ENCODE measurements at regions not wholly inside any gene's neighbourhood (a gene's known extent, or its start where the extent isn't known, plus 50 kb on each side); places are given as distances from the start of the nearest gene placed in this dataset.
"Not testable (repeated sequence)": the region's sequence is repeated elsewhere in the genome, so short reads cannot be mapped to it uniquely, and the experiment has no call there.

DNA sequence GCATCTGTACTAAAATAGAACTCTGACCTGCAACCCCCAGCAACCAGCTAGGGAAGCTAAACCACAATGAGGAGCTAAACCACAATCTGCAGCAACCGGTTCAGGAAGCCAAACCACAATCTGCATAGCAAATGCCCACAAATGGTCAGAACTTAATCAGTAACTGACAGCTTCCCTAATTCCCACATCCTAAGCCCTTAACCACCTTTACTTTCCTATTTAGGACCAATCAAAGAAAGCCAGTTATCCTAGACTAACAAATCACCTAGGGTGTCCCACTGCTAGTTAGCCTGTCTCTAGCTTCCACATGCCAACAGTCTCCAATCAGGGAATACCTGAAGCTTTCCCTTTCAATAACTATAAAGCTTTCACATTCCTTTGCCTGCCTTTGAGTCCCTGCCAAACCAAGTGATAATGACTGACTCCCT, 424.6 kb upstream of the PTCHD4 start:
- TF ChIP-seq SSRP1 (CRISPR knock-in tag; IDR thresholded peaks at IDR 0.05) = no peak
- TF ChIP-seq, protein P1, sequence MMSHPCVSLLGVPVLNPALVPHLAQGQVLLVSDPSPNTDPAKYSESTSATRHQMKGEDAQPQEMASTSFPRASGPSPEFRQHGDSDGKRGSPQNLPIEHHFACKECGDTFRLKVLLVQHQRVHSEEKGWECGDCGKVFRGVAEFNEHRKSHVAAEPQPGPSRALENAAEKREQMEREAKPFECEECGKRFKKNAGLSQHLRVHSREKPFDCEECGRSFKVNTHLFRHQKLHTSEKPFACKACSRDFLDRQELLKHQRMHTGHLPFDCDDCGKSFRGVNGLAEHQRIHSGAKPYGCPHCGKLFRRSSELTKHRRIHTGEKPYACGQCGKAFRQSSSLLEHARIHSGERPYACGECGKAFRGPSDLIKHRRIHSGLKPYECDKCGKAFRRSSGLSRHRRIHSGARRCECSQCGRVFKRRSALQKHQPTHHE (CRISPR knock-in tag; IDR thresholded peaks at IDR 0.05; ENCODE audit: borderline replicate concordance) = no peak
- no peak for TF ChIP-seq ZNF562 (CRISPR knock-in tag; IDR thresholded peaks at IDR 0.05; ENCODE audit: borderline replicate concordance)
- TF ChIP-seq TP53 (CRISPR knock-in tag; conservative IDR thresholded peaks at IDR 0.05) = no peak
- H3K4me3 ChIP-seq (replicated peaks in 1 of 3; ENCODE audit: insufficient read depth in 1 of 3, low read depth in 2 of 3, low read length in 3 of 3) = no peak overlapping the region
- FAIRE-seq = no peak
- no TSS peak for BruUV-seq (replicated peaks)
- H3K4me1 ChIP-seq (ENCODE audit: insufficient read depth, low read length) = no peaks in the 10 kb centered on the region
- DNase-seq (ENCODE audit: low spot score) = no peak
- no peaks in the 10 kb centered on the region for H4K20me1 ChIP-seq (ENCODE audit: insufficient read depth, low read length)
- H3K79me2 ChIP-seq (ENCODE audit: insufficient read depth, low read length) = no peaks in the 10 kb centered on the region
- ATAC-seq = no peak
- 8% methylated on average over 1 of the region's 1 CpG for WGBS (ENCODE audit: low lambda C conversion rate)
- POLR2A ChIA-PET = no interaction called here
- H3K4me2 ChIP-seq (ENCODE audit: low read depth, low read length) = no peak overlapping the region
- no peaks in the 10 kb centered on the region for H3K9me3 ChIP-seq (ENCODE audit: low read length)
- no peak overlapping the region for H3K27ac ChIP-seq (ENCODE audit: extremely low read length, insufficient read depth, low read length)
- CTCF ChIA-PET (ENCODE audit: low intra/inter-chr PET ratio, low total read pairs) = no interaction called here
- no peaks in the 10 kb centered on the region for H3K27me3 ChIP-seq (ENCODE audit: control insufficient read depth in 1 of 2, insufficient read depth in 2 of 2, low read length in 2 of 2)
- no peaks in the 10 kb centered on the region for H3K36me3 ChIP-seq (replicated peaks in 1 of 2; ENCODE audit: control insufficient read depth in 1 of 2, insufficient read depth in 2 of 2, low read length in 2 of 2)
- intact Hi-C loops (cut with micrococcal nuclease; ENCODE audit: unreplicated experiment) (no loop called here), in situ Hi-C loops (cut with HindIII; ENCODE audit: extremely low pct_ligation_motif_present, low pct_unique_long_range_greater_than_20kb) (no loop called here)
- no peak overlapping the region for H3K9ac ChIP-seq (ENCODE audit: insufficient read depth, low read depth, low read length)
- no peak overlapping the region for H2AFZ ChIP-seq (ENCODE audit: low read length)

DNA sequence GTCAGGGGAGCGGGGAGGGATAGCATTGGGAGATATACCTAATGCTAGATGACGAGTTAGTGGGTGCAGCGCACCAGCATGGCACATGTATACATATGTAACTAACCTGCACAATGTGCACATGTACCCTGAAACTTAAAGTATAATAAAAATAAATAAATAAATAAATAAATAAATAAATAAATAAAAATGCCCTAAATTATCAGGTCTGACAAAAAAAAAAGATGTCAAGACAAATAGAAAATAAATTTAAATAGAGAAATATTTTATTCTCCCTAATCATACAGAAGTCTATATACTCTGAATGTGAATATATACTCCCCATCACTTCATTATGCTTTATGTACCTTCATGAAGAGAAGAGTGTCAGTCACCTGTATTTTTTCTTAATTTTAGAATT, 420.0 kb upstream of the PTCHD4 start:
- H3K27me3 ChIP-seq (ENCODE audit: control insufficient read depth in 1 of 2, insufficient read depth in 2 of 2, low read length in 2 of 2); DNase-seq (ENCODE audit: low spot score); POLR2A ChIA-PET; intact Hi-C loops (cut with micrococcal nuclease; ENCODE audit: unreplicated experiment); H3K4me3 ChIP-seq (replicated peaks in 1 of 3; ENCODE audit: insufficient read depth in 1 of 3, low read depth in 2 of 3, low read length in 3 of 3); H3K27ac ChIP-seq (ENCODE audit: extremely low read length, insufficient read depth, low read length); in situ Hi-C loops (cut with HindIII; ENCODE audit: extremely low pct_ligation_motif_present, low pct_unique_long_range_greater_than_20kb); H3K9me3 ChIP-seq (ENCODE audit: low read length); H3K9ac ChIP-seq (ENCODE audit: insufficient read depth, low read depth, low read length); CTCF ChIA-PET (ENCODE audit: low intra/inter-chr PET ratio, low total read pairs); ATAC-seq; H3K36me3 ChIP-seq (replicated peaks in 1 of 2; ENCODE audit: control insufficient read depth in 1 of 2, insufficient read depth in 2 of 2, low read length in 2 of 2); H3K4me2 ChIP-seq (ENCODE audit: low read depth, low read length); H3K4me1 ChIP-seq (ENCODE audit: insufficient read depth, low read length); H4K20me1 ChIP-seq (ENCODE audit: insufficient read depth, low read length); BruUV-seq (replicated peaks); H3K79me2 ChIP-seq (ENCODE audit: insufficient read depth, low read length); H2AFZ ChIP-seq (ENCODE audit: low read length); FAIRE-seq: not testable (repeated sequence)
- 14% methylated on average over 3 of the region's 3 CpGs for WGBS (ENCODE audit: low lambda C conversion rate)
